ENCODE measurements at regions not wholly inside any gene's neighbourhood (a gene's known extent, or its start where the extent isn't known, plus 50 kb on each side); places are given as distances from the start of the nearest gene placed in this dataset.

DNA sequence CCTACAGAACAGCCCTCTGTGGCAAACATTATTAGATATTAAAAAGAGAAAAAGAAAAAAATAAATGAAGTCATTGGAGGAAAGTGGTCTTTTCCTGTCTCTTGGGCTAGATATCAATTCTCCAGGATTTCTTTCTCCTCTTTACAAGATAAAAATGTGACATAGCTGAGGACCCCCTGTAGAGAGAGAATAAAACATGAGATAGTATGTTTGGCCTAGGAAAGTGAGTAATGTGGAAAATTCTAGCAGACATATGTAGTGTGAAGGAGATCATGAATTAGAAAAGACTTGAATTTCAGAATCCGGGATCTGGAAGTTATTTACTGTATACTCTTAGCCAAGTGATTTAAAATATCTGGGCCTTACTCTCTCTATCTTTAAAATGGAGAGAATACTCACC, 823.1 kb downstream of the TLR4 start:
- TF ChIP-seq, protein P1, sequence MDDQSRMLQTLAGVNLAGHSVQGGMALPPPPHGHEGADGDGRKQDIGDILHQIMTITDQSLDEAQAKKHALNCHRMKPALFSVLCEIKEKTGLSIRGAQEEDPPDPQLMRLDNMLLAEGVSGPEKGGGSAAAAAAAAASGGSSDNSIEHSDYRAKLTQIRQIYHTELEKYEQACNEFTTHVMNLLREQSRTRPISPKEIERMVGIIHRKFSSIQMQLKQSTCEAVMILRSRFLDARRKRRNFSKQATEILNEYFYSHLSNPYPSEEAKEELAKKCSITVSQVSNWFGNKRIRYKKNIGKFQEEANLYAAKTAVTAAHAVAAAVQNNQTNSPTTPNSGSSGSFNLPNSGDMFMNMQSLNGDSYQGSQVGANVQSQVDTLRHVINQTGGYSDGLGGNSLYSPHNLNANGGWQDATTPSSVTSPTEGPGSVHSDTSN (CRISPR knock-in tag; IDR thresholded peaks at IDR 0.05): no peak
- TF ChIP-seq ZNF292 (tag by site-specific recombination; IDR thresholded peaks at IDR 0.05; ENCODE audit: borderline replicate concordance, low read depth) (no peak), ZNF174 (tag by site-specific recombination; IDR thresholded peaks at IDR 0.05) (no peak), ZBTB8A (tag by site-specific recombination; IDR thresholded peaks at IDR 0.05) (no peak), YY1 (tag by site-specific recombination; IDR thresholded peaks at IDR 0.05) (no peak), ZNF843 (tag by site-specific recombination; IDR thresholded peaks at IDR 0.05) (no peak)
- TF ChIP-seq, protein P2, sequence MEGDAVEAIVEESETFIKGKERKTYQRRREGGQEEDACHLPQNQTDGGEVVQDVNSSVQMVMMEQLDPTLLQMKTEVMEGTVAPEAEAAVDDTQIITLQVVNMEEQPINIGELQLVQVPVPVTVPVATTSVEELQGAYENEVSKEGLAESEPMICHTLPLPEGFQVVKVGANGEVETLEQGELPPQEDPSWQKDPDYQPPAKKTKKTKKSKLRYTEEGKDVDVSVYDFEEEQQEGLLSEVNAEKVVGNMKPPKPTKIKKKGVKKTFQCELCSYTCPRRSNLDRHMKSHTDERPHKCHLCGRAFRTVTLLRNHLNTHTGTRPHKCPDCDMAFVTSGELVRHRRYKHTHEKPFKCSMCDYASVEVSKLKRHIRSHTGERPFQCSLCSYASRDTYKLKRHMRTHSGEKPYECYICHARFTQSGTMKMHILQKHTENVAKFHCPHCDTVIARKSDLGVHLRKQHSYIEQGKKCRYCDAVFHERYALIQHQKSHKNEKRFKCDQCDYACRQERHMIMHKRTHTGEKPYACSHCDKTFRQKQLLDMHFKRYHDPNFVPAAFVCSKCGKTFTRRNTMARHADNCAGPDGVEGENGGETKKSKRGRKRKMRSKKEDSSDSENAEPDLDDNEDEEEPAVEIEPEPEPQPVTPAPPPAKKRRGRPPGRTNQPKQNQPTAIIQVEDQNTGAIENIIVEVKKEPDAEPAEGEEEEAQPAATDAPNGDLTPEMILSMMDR (tag by site-specific recombination; IDR thresholded peaks at IDR 0.05): no peak
- TF ChIP-seq, protein P3, sequence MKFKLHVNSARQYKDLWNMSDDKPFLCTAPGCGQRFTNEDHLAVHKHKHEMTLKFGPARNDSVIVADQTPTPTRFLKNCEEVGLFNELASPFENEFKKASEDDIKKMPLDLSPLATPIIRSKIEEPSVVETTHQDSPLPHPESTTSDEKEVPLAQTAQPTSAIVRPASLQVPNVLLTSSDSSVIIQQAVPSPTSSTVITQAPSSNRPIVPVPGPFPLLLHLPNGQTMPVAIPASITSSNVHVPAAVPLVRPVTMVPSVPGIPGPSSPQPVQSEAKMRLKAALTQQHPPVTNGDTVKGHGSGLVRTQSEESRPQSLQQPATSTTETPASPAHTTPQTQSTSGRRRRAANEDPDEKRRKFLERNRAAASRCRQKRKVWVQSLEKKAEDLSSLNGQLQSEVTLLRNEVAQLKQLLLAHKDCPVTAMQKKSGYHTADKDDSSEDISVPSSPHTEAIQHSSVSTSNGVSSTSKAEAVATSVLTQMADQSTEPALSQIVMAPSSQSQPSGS (tag by site-specific recombination; IDR thresholded peaks at IDR 0.05; ENCODE audit: low read depth): no peak
- TF ChIP-seq, protein P4, sequence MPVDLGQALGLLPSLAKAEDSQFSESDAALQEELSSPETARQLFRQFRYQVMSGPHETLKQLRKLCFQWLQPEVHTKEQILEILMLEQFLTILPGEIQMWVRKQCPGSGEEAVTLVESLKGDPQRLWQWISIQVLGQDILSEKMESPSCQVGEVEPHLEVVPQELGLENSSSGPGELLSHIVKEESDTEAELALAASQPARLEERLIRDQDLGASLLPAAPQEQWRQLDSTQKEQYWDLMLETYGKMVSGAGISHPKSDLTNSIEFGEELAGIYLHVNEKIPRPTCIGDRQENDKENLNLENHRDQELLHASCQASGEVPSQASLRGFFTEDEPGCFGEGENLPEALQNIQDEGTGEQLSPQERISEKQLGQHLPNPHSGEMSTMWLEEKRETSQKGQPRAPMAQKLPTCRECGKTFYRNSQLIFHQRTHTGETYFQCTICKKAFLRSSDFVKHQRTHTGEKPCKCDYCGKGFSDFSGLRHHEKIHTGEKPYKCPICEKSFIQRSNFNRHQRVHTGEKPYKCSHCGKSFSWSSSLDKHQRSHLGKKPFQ (tag by site-specific recombination; IDR thresholded peaks at IDR 0.05): no peak

Measured in HEK293 (cell line).